OCI-LY7 (cell line): ENCODE measurements at regions not wholly inside any gene's neighbourhood (a gene's known extent, or its start where the extent isn't known, plus 50 kb on each side); places are given as distances from the start of the nearest gene placed in this dataset.

ENCODE experiments used
- BruUV-seq: library from RNA; stranded (reverse); fragments of 400-500 nt; replicated peaks from 2 replicates; lab custom pipeline; 2021; lab: Mats Ljungman, UMichigan
- CTCF ChIA-PET: fragments of 300-600 bp; sonication (Branson Sonifier 250); formaldehyde crosslinking; loops from one replicate; lab custom pipeline; 2022; ENCODE audit warnings: antibody characterized with exemption; ENCODE audit not compliant: unreplicated experiment; lab: Charles Lee
- POLR2A ChIA-PET: fragments of 300-600 bp; sonication (Branson Sonifier 250); formaldehyde crosslinking; loops from one replicate; lab custom pipeline; 2022; ENCODE audit warnings: antibody characterized with exemption; lab: Charles Lee
- DNase-seq: peaks from one replicate; pipeline ENCODE4 v3.0.0-alpha.2; 2015; ENCODE audit warnings: low spot score
- H2AFZ ChIP-seq: fragments of 200-600 bp; sonication (generic), shearing (Covaris generic); 2 replicates; pipeline ENCODE4 v1.6.1; 2014; ENCODE audit warnings: mild to moderate bottlenecking, antibody characterized with exemption, low read length, moderate library complexity
- H3K27ac ChIP-seq: fragments of 200-600 bp; sonication (generic); 2 replicates; pipeline ENCODE4 v1.5.1; 2014; ENCODE audit warnings: mixed run types, low read depth, mild to moderate bottlenecking, moderate library complexity, low read length, inconsistent platforms; ENCODE audit not compliant: poor library complexity, severe bottlenecking
- H3K36me3 ChIP-seq: fragments of 200-600 bp; sonication (generic); 2 replicates; pipeline ENCODE4 v1.6.1; 2014; ENCODE audit warnings: mild to moderate bottlenecking, antibody characterized with exemption, low read length, moderate library complexity, mixed read lengths; ENCODE audit not compliant: insufficient read depth
- H3K4me1 ChIP-seq: fragments of 200-600 bp; sonication (generic); 2 replicates; pipeline ENCODE4 v1.5.1; 2014; ENCODE audit warnings: mild to moderate bottlenecking, low read length; ENCODE audit not compliant: insufficient read depth, poor library complexity, severe bottlenecking
- H3K4me2 ChIP-seq: fragments of 200-600 bp; sonication (generic); 2 replicates; pipeline ENCODE4 v1.6.1; 2014; ENCODE audit warnings: mild to moderate bottlenecking, low read length
- H3K4me3 ChIP-seq: fragments of 200-600 bp; sonication (generic); 2 replicates; pipeline ENCODE4 v1.5.1; 2014; ENCODE audit warnings: mild to moderate bottlenecking, low read depth, low read length; ENCODE audit not compliant: poor library complexity, severe bottlenecking
- H3K79me2 ChIP-seq: fragments of 200-600 bp; sonication (generic); 2 replicates; pipeline ENCODE4 v1.6.1; 2016; ENCODE audit warnings: low read depth, mild to moderate bottlenecking, low read length, moderate library complexity, mixed read lengths; ENCODE audit not compliant: insufficient read depth
- H3K9me2 ChIP-seq: fragments of 200-600 bp; sonication (generic); 2 replicates; pipeline ENCODE4 v1.6.1; 2016; ENCODE audit warnings: mild to moderate bottlenecking, low read length, mixed read lengths; ENCODE audit not compliant: insufficient read depth
- H3K9me3 ChIP-seq: fragments of 200-600 bp; sonication (generic); 2 replicates; pipeline ENCODE4 v1.6.1; 2014; ENCODE audit warnings: mild to moderate bottlenecking, mixed run types, low read length, mixed read lengths
- H4K20me1 ChIP-seq: fragments of 200-600 bp; sonication (generic); 2 replicates; pipeline ENCODE4 v1.6.1; 2014; ENCODE audit warnings: mild to moderate bottlenecking, antibody characterized with exemption, low read length, moderate library complexity, mixed read lengths; ENCODE audit not compliant: insufficient read depth
- EZH2phosphoT487 ChIP-seq: fragments of 200-600 bp; sonication (generic); IDR thresholded peaks from 2 replicates; pipeline ENCODE4 v1.6.1; 2018; ENCODE audit warnings: low read depth, borderline replicate concordance, mild to moderate bottlenecking, mixed run types, antibody characterized with exemption, low read length, moderate library complexity, mixed read lengths
- intact Hi-C: fragments of 100-400 bp; cut with micrococcal nuclease; formaldehyde crosslinking; loops from one replicate; pipeline ENCODE4 v1.10.0; 2022; ENCODE audit not compliant: unreplicated experiment
- TF ChIP-seq, protein P1 (sequence below): fragments of 200-600 bp; sonication (generic); conservative IDR thresholded peaks from 2 replicates; pipeline ENCODE4 v1.5.1; 2014; ENCODE audit warnings: mild to moderate bottlenecking, antibody characterized with exemption, low read length, moderate library complexity, mixed read lengths

DNA sequence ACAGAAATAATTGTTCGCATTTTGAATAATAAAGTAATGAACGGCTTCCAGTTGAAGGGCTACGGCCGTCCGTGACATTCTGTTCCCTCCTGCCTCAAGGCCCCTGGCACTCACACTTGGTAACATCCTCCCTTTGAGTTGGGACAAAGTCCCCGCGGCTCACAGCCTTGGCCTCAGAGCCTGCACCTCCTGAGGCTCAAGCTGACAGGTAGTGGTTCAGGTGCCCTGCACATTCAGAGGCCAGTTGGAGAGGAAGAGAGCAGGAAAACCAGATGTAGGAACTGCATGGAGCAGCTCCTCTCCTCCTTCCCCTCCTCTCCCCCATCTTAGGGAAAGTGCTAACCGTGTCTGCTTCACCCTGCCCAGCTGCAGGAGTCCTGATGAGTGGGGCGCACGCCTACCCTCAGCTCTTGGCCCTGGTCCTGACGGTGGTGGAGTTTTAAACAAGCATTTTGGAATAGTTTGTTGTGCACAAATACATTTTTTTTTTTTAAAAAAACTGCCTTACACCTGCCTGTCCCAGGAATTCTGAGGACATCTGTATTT, 393.1 kb downstream of the SMOC2 start:
- no TSS peak for BruUV-seq
- ChIA-PET CTCF (no interaction called here), POLR2A (no interaction called here)
- Histone ChIP-seq H3K9me2 (no peaks in the 10 kb centered on the region), H3K79me2 (no peaks in the 10 kb centered on the region), H3K4me2 (no peak overlapping the region), H3K4me1 (no peaks in the 10 kb centered on the region), H3K36me3 (no peaks in the 10 kb centered on the region), H4K20me1 (no peaks in the 10 kb centered on the region), H3K9me3 (no peaks in the 10 kb centered on the region), H3K27ac (no peak overlapping the region), H2AFZ (no peak overlapping the region), H3K4me3 (no peak overlapping the region)
- intact Hi-C loops, result no loop called here
- TF ChIP-seq, protein P1, sequence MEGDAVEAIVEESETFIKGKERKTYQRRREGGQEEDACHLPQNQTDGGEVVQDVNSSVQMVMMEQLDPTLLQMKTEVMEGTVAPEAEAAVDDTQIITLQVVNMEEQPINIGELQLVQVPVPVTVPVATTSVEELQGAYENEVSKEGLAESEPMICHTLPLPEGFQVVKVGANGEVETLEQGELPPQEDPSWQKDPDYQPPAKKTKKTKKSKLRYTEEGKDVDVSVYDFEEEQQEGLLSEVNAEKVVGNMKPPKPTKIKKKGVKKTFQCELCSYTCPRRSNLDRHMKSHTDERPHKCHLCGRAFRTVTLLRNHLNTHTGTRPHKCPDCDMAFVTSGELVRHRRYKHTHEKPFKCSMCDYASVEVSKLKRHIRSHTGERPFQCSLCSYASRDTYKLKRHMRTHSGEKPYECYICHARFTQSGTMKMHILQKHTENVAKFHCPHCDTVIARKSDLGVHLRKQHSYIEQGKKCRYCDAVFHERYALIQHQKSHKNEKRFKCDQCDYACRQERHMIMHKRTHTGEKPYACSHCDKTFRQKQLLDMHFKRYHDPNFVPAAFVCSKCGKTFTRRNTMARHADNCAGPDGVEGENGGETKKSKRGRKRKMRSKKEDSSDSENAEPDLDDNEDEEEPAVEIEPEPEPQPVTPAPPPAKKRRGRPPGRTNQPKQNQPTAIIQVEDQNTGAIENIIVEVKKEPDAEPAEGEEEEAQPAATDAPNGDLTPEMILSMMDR, result no peak
- no peak for TF ChIP-seq EZH2phosphoT487
- DNase-seq, result no peak

DNA sequence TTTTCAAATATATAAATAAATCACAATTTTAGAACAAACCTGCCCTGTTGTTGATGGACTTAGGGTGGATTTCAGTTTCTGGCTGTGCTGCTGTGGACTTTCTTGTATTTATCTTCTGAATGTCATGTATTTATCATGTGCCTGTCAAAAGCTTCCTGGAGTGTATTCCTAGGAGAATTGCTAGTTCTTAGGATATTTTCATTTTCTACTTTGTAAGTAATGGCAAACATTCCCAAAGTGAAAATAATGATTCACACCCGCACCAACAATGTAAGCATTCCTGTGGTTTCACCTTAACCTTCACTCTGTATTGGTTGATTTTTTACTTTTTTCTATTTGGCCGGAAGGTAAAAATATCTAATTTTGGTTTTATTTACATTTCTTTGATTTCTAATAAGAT, 387.8 kb downstream of the SMOC2 start:
- POLR2A ChIA-PET, result no interaction called here
- no TSS peak for BruUV-seq

DNA sequence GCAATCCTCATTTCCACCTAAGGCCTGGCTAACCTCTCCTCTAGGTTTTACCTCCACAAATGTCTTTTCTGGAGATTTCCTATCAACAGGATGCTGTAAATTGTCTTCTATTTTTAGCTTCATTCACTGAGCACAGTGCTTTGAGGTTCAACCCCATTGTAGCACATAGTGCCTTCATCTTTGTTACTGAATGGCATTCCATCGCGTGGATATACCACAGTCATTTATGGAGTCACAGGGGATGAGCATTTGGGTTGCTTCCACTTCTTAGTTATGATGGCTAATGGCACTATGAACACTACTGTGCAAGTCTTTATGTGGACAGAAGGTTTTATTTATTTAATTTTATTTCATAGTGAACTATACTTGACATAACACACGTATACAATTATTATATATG, 387.1 kb downstream of the SMOC2 start:
- H3K36me3 ChIP-seq, result no peaks in the 10 kb centered on the region
- no peaks in the 10 kb centered on the region for H3K4me1 ChIP-seq
- CTCF ChIA-PET, result no interaction called here
- no peak for DNase-seq
- H3K9me2 ChIP-seq, result no peaks in the 10 kb centered on the region
- POLR2A ChIA-PET, result no interaction called here
- H3K79me2 ChIP-seq, result no peaks in the 10 kb centered on the region
- TF ChIP-seq, protein P1, result no peak
- no peak for TF ChIP-seq EZH2phosphoT487
- no peak overlapping the region for H2AFZ ChIP-seq
- H3K9me3 ChIP-seq, result no peaks in the 10 kb centered on the region
- no peaks in the 10 kb centered on the region for H4K20me1 ChIP-seq
- no TSS peak for BruUV-seq
- no peak overlapping the region for H3K27ac ChIP-seq
- H3K4me2 ChIP-seq, result no peak overlapping the region
- no peak overlapping the region for H3K4me3 ChIP-seq
- intact Hi-C loops, result no loop called here

More for the DNA sequence above, 387.8 kb downstream of the SMOC2 start:
- Histone ChIP-seq H2AFZ (no peak overlapping the region), H4K20me1 (no peaks in the 10 kb centered on the region), H3K4me2 (no peak overlapping the region), H3K9me3 (no peaks in the 10 kb centered on the region), H3K9me2 (no peaks in the 10 kb centered on the region), H3K36me3 (no peaks in the 10 kb centered on the region), H3K27ac (no peak overlapping the region), H3K79me2 (no peaks in the 10 kb centered on the region), H3K4me3 (no peak overlapping the region), H3K4me1 (no peaks in the 10 kb centered on the region)
- TF ChIP-seq, protein P1, result no peak
- no peak for TF ChIP-seq EZH2phosphoT487
- no peak for DNase-seq
- CTCF ChIA-PET, result no interaction called here
- intact Hi-C loops, result no loop called here
